Islet precursor cell (in vitro differentiated cells): ENCODE measurements at regions not wholly inside any gene's neighbourhood (a gene's known extent, or its start where the extent isn't known, plus 50 kb on each side); places are given as distances from the start of the nearest gene placed in this dataset.

ENCODE experiments used
- DNase-seq: peaks from one replicate; pipeline ENCODE4 v3.0.0-alpha.2; 2018

GRCh38 chr12:58602736-58603135 is 317.6 kb downstream of the LRIG3 start:
- DNase-seq = no peak

GRCh38 chr12:58607805-58608204 is 312.5 kb downstream of the LRIG3 start:
- DNase-seq = no peak

GRCh38 chr12:58608711-58609110 is 311.6 kb downstream of the LRIG3 start:
- DNase-seq = no peak

GRCh38 chr12:58615047-58615446 is 305.3 kb downstream of the LRIG3 start:
- DNase-seq = no peak

GRCh38 chr12:58615576-58615975 is 304.7 kb downstream of the LRIG3 start:
- no peak for DNase-seq

GRCh38 chr12:58616618-58617017 is 303.7 kb downstream of the LRIG3 start:
- no peak for DNase-seq

- no peak for DNase-seq
Observed at GRCh38 chr12:58621126-58621525, 299.2 kb downstream of the LRIG3 start.

GRCh38 chr12:58629376-58629775 is 290.9 kb downstream of the LRIG3 start:
- no peak for DNase-seq

GRCh38 chr12:58633479-58633878 is 286.8 kb downstream of the LRIG3 start:
- DNase-seq = no peak

- no peak for DNase-seq
Observed at GRCh38 chr12:58639318-58639934, 280.9 kb downstream of the LRIG3 start.

GRCh38 chr12:58640314-58640713 is 280.0 kb downstream of the LRIG3 start:
- no peak for DNase-seq

GRCh38 chr12:58645946-58646345 is 274.4 kb downstream of the LRIG3 start:
- no peak for DNase-seq

- no peak for DNase-seq
Observed at GRCh38 chr12:58647495-58647894, 272.8 kb downstream of the LRIG3 start.

GRCh38 chr12:58648176-58648575 is 272.1 kb downstream of the LRIG3 start:
- DNase-seq = no peak

- DNase-seq = no peak
Observed at GRCh38 chr12:58651850-58652249, 268.5 kb downstream of the LRIG3 start.

GRCh38 chr12:58654021-58654420 is 266.3 kb downstream of the LRIG3 start:
- no peak for DNase-seq

- no peak for DNase-seq
Observed at GRCh38 chr12:58655375-58655774, 264.9 kb downstream of the LRIG3 start.

GRCh38 chr12:58656254-58657009 is 263.9 kb downstream of the LRIG3 start:
- DNase-seq = no peak

GRCh38 chr12:58657190-58657589 is 263.1 kb downstream of the LRIG3 start:
- DNase-seq = no peak

GRCh38 chr12:58665375-58665774 is 254.9 kb downstream of the LRIG3 start:
- DNase-seq = no peak

GRCh38 chr12:58668233-58668632 is 252.1 kb downstream of the LRIG3 start:
- DNase-seq = no peak

GRCh38 chr12:58668871-58669270 is 251.4 kb downstream of the LRIG3 start:
- DNase-seq = no peak

- DNase-seq = no peak
Observed at GRCh38 chr12:58670623-58671022, 249.7 kb downstream of the LRIG3 start.

- no peak for DNase-seq
Observed at GRCh38 chr12:58671196-58671595, 249.1 kb downstream of the LRIG3 start.

- DNase-seq = no peak
Observed at GRCh38 chr12:58673021-58673420, 247.3 kb downstream of the LRIG3 start.
